HepG2 (cell line): ENCODE measurements at regions not wholly inside any gene's neighbourhood (a gene's known extent, or its start where the extent isn't known, plus 50 kb on each side); places are given as distances from the start of the nearest gene placed in this dataset.

Experiments used
- ATF4 ChIP-seq, 2 experiments: fragments of 450-650 bp in 1 of 2; sonication (generic) in 1 of 2; formaldehyde crosslinking; IDR thresholded peaks; 2 replicates each; pipeline versions ENCODE4 v1.5.0 to v1.8.0; 2020 to 2022; ENCODE audit warnings: mild to moderate bottlenecking in 1 of 2, missing genetic modification reagents in 1 of 2
- EP300 ChIP-seq, 3 experiments: sonication (generic) in 1 of 3; formaldehyde crosslinking in 1 of 3; IDR thresholded peaks; 2 replicates each; pipeline versions ENCODE4 v1.5.1 to v1.6.1; 2011 to 2020; ENCODE audit warnings: low read depth in 2 of 3, low read length in 2 of 3, borderline replicate concordance in 1 of 3, improper control_type of control experiment in 1 of 3, mild to moderate bottlenecking in 1 of 3, missing genetic modification reagents in 1 of 3, moderate library complexity in 1 of 3
- NCOA2 ChIP-seq: sonication (generic); formaldehyde crosslinking; IDR thresholded peaks from 2 replicates; pipeline ENCODE4 v1.8.0; 2022; ENCODE audit warnings: inconsistent platforms
- PLSCR1 ChIP-seq: sonication (generic); formaldehyde crosslinking; IDR thresholded peaks from 2 replicates; pipeline ENCODE4 v1.5.0; 2020; ENCODE audit warnings: missing genetic modification reagents, mild to moderate bottlenecking, borderline replicate concordance
- REPIN1 ChIP-seq: sonication (generic); formaldehyde crosslinking; IDR thresholded peaks from 2 replicates; pipeline ENCODE4 v1.8.0; 2022; ENCODE audit warnings: missing genetic modification reagents, low read depth, mild to moderate bottlenecking, borderline replicate concordance
- SRY ChIP-seq: sonication (generic); formaldehyde crosslinking; IDR thresholded peaks from 2 replicates; pipeline ENCODE4 v1.8.0; 2022; ENCODE audit warnings: mild to moderate bottlenecking, missing genetic modification reagents
- ZBTB7A ChIP-seq: sonication (generic); formaldehyde crosslinking; IDR thresholded peaks from 2 replicates; pipeline ENCODE4 v1.8.0; 2022; ENCODE audit warnings: mild to moderate bottlenecking, missing genetic modification reagents
- ZKSCAN1 ChIP-seq: fragments of 150-350 bp; IDR thresholded peaks from 2 replicates; pipeline ENCODE4 v1.6.1; 2014; ENCODE audit warnings: low read length
- ZNF224 ChIP-seq: sonication (generic); formaldehyde crosslinking; IDR thresholded peaks from 2 replicates; pipeline ENCODE4 v1.5.0; 2020; ENCODE audit warnings: mild to moderate bottlenecking, missing genetic modification reagents
- ZNF318 ChIP-seq: sonication (generic); formaldehyde crosslinking; IDR thresholded peaks from 2 replicates; pipeline ENCODE4 v1.4.0; 2020; ENCODE audit warnings: mild to moderate bottlenecking, missing genetic modification reagents
- ZNF331 ChIP-seq: sonication (generic); formaldehyde crosslinking; IDR thresholded peaks from 2 replicates; pipeline ENCODE4 v1.4.0; 2020; ENCODE audit warnings: missing genetic modification reagents
- ZNF597 ChIP-seq: sonication (generic); formaldehyde crosslinking; IDR thresholded peaks from 2 replicates; pipeline ENCODE4 v1.5.0; 2020; ENCODE audit warnings: missing genetic modification reagents
- ZNF598 ChIP-seq: sonication (generic); formaldehyde crosslinking; IDR thresholded peaks from 2 replicates; pipeline ENCODE4 v1.5.1; 2020; ENCODE audit warnings: mild to moderate bottlenecking, missing genetic modification reagents, borderline replicate concordance
- ZNF678 ChIP-seq: sonication (generic); formaldehyde crosslinking; IDR thresholded peaks from 2 replicates; pipeline ENCODE4 v1.4.0; 2020; ENCODE audit warnings: mild to moderate bottlenecking, missing genetic modification reagents
- ZNF781 ChIP-seq: sonication (generic); formaldehyde crosslinking; IDR thresholded peaks from 2 replicates; pipeline ENCODE4 v1.5.1; 2020; ENCODE audit warnings: borderline replicate concordance, mild to moderate bottlenecking, missing genetic modification reagents; ENCODE audit errors: not compliant biosample characterization
- ZNF839 ChIP-seq: sonication (generic); formaldehyde crosslinking; IDR thresholded peaks from 2 replicates; pipeline ENCODE4 v1.4.0; 2020; ENCODE audit warnings: missing genetic modification reagents, mild to moderate bottlenecking, borderline replicate concordance

GRCh38 chr16:10308305-10309193 lies 77.3 kb upstream of the ATF7IP2 start (continued):
- peak in 1 of 2 experiments; percentile 87; a peak in 3 of 4 replicates for TF ChIP-seq EP300 (IDR thresholded peaks at IDR 0.05; ENCODE audit: low read depth in 2 of 2, low read length in 2 of 2)
- no peak for TF ChIP-seq EP300 (CRISPR knock-in tag; IDR thresholded peaks at IDR 0.05; ENCODE audit: borderline replicate concordance)
- peak; percentile 89 for TF ChIP-seq ZNF331 (CRISPR knock-in tag)
- peak; percentile 51; the same call in 1 of the 2 replicates for TF ChIP-seq ZNF598
- peak in 1 of 2 experiments; percentile 50; a peak in 2 of 4 replicates for TF ChIP-seq ATF4 (CRISPR knock-in tag; IDR thresholded peaks at IDR 0.05)
- TF ChIP-seq ZBTB7A (CRISPR knock-in tag) = no peak
- TF ChIP-seq ZNF678 (CRISPR knock-in tag) = peak; percentile 80; the same call in 1 of the 2 replicates
- TF ChIP-seq PLSCR1 (CRISPR knock-in tag) = no peak
- TF ChIP-seq NCOA2 = peak; percentile 50; the same call in 1 of the 2 replicates
- 0 out of 2 replicates have a peak, but pooled peaks have one; percentile 33 for TF ChIP-seq SRY
- no peak for TF ChIP-seq ZNF597
- 0 out of 2 replicates have a peak, but pooled peaks have one; percentile 90 for TF ChIP-seq ZNF318 (CRISPR knock-in tag)
- TF ChIP-seq ZKSCAN1 = no peak
- TF ChIP-seq ZNF839 (CRISPR knock-in tag) = no peak
- peak; percentile 82 for TF ChIP-seq ZNF781
- TF ChIP-seq REPIN1 (CRISPR knock-in tag) = peak; percentile 70; the same call in 1 of the 2 replicates
- no peak for TF ChIP-seq ZNF224 (CRISPR knock-in tag)
